ENCODE measurements at regions not wholly inside any gene's neighbourhood (a gene's known extent, or its start where the extent isn't known, plus 50 kb on each side); places are given as distances from the start of the nearest gene placed in this dataset.

- no peak for DNase-seq
Measured at GRCh38 chr5:4523038-4523437, 617.1 kb upstream of the ADAMTS16 start.

DNA sequence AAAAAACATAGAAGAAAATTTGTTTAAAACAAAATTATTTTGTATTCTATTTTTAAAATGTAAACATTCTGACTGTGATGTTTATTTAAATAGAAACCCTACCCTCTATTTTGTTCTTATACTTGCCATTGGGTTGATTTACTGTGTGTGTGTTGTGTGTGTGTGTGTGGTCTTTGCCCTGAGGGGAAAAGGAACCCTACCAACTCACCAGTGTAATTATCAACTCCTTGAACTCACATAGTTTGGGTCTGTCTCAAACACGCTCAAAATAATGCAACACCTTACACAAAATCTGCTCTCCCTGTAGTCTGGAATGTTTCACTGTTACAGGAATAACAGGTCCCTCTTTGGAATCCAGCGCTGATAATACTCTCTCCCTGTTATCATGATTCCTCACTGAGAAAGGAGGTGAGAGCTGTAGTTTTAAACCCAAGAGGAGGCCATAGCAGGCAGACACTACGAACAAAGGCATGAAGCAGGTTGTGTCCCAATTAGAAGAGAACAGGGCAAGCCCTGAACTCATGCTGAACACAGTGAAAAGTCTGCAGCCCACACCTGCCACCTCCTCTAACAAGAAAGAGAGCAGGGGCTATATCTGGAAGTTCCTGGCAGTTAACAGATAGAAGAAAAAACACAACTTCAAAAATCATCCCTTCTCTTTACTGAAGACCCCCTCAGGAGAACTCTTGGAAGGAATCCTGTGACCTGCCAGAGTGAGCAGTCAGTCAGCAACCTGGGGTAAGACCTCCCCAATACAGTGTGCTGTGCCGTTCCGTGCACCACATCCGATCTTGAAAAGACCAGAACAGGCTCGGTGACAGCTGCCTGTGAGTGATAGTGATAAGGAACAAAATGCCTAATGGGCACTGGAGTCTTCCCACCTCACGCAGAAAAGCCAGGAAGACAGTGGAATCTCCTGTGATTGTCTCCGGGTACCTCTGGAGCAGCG is 608.1 kb upstream of the ADAMTS16 start:
- DNase-seq: no peak

DNA sequence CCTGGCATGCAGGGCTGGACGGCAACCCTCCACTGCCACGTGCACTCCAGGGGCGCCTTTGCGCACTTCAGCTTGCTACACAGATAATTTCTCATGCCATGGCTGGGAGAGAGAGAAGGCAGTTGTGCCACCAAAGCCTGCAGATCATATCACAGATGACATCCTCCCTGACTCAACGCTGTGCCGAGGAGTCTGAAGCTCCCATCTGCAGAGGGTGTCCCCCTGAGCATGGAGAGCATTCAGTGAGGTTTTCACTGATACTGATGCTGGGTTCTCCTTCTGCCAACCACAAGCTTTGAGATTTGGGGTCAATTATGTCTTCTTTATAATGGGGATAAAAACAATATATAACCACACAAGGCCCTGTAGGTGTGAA is 607.4 kb upstream of the ADAMTS16 start:
- no peak for DNase-seq

- no peak for DNase-seq
Measured at GRCh38 chr5:4533457-4534105, 606.5 kb upstream of the ADAMTS16 start.

GRCh38 chr5:4537489-4537888 is 602.6 kb upstream of the ADAMTS16 start:
- no peak for DNase-seq

- no peak for DNase-seq
Measured at GRCh38 chr5:4540375-4541173, 599.6 kb upstream of the ADAMTS16 start.

DNA sequence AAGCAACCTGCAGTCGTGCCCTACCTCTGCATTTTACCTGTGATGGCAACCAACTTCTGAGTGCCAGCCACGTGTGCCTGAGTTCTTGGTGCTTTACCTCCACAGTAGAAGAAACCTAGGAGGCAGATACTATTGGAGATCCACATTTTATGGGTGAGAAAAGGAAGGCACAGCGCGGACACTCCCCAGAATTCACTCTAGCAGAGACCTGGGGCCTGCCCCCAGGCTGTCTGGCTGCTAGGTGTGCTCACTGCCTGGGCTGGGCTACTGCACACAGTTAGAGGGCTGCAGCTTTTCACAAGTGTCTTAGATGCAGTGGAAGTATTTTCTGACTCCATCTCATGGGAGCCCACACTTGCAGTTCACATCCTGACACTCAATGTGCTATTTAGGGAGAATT is 598.8 kb upstream of the ADAMTS16 start:
- no peak for DNase-seq

- DNase-seq: no peak
Measured at GRCh38 chr5:4542145-4542778, 597.9 kb upstream of the ADAMTS16 start.

DNA sequence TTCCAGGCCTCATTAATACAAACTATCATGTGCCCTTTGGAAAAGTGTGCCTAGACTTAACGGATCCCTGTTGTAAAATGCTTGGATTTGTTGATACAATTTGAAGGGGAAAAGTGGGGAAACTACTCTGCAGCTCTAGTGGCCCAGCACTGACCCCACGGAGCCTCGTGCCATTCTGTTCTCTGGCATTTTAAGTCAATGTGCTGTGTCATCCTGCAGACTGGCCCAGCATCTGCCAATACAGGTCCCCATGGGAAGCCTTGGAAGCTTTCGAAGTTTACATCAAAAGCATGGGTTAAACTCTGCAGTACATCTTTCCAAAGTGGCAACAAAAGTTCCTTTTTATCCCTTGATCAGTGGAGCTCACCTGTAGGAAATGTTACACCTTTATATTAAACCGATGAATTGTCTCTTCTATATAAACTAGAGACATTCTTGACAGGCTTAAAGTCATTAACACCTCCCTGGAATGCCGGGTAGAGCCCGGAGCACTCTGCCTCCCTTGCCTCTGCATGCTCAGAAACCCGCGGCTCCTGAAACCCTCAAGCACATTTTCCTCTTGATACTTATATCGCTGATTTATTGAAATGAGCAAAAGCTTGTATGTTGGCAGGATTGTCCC is 596.0 kb upstream of the ADAMTS16 start:
- DNase-seq: no peak

GRCh38 chr5:4547547-4547946 is 592.6 kb upstream of the ADAMTS16 start:
- DNase-seq: no peak

GRCh38 chr5:4548341-4548740 is 591.8 kb upstream of the ADAMTS16 start:
- no peak for DNase-seq

DNA sequence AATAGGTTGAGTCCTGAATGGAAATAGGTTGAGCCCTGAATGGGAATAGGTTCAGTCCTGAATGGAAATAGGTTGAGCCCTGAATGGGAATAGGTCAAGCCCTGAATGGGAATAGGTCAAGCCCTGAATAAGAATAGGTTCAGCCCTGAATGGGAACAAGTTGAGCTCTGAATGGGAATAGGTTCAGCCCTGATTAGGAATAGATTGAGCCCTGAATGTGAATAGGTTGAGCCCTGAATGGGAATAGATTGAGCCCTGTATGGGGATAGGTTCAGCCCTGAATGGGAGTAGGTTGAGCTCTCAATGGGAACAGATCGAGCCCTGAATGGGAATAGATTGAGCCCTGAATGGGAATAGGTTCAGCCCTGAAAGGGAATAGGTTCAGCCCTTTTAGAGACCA is 590.8 kb upstream of the ADAMTS16 start:
- DNase-seq: no peak

DNA sequence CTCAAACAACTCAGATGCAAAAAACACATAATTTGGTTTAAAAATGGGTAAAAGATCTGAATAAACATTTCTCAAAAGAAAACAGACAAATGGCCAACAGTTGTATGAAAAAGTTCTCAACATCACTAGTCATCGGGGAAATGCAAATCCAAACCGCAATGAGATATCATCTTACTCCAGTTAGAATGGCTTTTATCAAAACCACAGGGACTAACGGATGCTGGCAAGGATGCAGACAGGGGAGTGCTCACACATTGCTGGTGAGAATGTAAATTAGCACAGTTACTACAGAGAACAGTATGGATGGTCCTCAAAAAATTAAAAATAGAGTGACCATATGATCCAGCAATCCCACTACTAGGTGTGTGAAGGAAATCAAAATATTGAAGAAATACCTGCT is 589.1 kb upstream of the ADAMTS16 start:
- DNase-seq: no peak

DNA sequence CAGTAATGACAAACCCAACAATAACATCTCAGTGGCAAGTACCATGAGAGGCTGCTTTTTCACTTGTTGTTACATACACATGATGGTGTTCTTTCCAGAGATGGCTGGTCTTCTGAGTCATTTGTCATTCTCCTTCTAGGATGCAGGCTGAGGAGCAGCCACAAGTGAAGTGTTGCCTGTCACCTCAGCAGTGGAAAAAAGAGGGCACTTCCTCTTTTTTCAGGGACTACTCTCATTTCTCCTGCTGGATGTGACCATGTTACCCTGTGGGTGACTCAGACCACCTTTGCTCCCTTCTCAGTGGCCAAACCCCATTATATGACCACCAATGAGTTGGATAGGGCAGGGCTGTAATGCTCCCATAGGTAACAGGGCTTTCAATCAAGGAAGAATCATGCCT is 587.0 kb upstream of the ADAMTS16 start:
- DNase-seq: no peak

GRCh38 chr5:4553978-4554377 is 586.2 kb upstream of the ADAMTS16 start:
- no peak for DNase-seq

DNA sequence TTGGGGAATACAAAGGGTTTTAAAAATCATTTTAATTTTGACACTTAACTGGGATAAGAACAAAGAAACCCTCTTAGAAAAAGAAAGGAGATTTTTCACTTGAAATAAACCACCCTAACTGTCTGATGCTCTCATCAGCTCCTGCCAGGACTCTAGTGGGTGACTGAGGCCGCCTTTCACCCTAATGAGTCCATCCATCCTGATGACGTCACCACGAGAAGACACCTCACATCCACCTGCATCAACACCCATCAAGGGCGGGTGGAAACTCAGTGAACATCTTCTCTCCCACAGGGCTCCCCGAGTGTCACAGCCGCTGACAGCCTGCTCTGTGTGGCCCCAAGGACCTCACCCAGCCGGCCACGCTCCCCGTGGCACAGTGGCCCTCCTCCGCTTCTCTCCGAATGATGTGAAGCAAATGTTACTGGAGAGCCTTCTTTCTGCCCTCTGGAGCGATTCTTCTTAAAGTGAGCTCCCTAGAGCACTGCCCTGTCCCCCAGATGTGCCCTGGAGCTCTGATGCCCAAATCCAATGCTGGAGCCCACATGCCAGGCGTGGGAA is 584.3 kb upstream of the ADAMTS16 start:
- no peak for DNase-seq

DNA sequence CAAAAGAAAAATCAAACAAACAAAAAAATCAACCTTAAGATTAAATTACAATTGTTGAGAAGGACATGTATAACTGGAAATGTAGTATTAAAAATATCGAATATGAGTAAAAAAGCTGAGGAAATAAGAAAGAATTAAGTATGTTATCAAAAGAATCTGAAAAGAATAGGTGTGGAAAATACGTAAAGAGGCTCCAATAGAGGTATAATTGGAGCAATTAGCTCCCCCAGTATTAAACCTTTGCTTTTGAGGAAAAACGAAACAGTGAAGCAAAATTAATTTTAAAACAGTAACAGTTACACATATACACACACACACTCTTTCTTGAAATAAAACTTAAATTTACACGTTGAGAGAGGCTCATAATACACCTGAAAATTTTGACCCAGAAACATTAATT is 578.7 kb upstream of the ADAMTS16 start:
- no peak for DNase-seq

DNA sequence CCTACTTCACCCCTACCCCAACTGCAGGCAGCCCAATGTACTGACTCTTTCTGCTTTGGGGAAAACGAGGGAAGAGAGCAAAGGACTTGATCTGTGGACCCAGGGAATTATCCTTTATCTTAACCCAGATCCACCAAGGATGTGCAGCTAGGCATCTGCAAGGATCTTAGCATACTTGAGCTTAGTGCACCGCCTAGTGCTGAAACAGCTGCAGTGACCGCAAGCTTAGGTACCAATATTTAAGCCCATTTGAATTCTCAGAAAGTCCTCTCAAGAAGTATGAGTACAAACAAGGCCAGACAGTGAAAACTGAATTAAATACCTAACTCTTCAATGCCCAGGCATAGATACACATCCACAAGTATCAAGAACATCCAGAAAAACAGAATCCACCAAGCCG is 576.7 kb upstream of the ADAMTS16 start:
- no peak for DNase-seq

DNA sequence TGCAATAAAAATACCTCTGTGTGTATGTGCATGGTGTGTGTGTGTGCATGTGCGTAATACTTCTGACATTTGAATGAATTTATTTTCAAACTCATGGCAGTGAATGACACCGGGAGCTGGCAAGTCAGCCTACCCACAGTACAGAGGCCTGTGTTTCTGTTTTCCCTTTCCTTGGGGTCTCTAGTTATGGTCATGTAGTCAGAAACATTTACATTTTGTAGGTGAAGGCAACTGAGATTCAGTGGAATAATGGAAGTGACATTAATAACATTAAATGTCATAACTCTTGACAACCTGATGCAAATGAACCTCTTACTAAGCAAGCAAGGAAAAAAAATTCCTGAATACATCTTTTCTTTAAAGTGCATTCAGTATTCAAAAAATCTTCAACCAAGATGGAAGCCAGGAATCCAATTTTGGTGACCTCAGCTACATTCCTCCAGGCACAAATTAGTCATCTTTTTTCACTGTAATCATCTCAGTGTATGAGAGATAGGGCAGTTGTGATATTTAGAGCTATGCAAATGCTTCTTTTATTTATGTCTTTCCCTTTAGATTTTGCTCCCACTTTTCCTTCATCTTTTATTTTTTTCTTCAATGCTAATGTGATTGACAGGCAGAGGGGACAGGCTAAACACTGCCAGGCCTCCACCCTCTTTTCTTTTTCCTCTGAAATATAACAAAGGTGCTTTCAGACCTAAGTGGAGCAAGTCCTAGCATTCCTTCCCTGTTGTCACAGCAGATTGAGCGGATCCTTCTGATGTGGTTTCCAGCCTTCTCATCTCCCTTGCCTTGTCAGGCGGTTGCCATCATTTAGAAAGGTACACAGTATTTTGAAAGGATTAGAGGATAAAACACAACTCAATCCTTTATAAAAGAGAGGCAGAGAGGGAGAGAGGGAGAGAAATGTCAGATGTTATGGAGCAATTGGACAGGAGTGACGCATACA is 569.8 kb upstream of the ADAMTS16 start:
- no peak for DNase-seq

GRCh38 chr5:4571248-4571948 is 568.7 kb upstream of the ADAMTS16 start:
- DNase-seq: no peak
